Thyroid gland (tissue), 4 donors: ENCODE measurements at regions not wholly inside any gene's neighbourhood (a gene's known extent, or its start where the extent isn't known, plus 50 kb on each side); places are given as distances from the start of the nearest gene placed in this dataset.

Experiments used
- POLR2A ChIP-seq, 2 donors: fragments of 450-650 bp; IDR thresholded peaks; one replicate each; pipeline ENCODE4 v1.6.1; 2017; ENCODE audit warnings: antibody characterized with exemption in 2 of 2, mild to moderate bottlenecking in 2 of 2, moderate library complexity in 1 of 2
- TF ChIP-seq, protein P1 (sequence below), 6 experiments: fragments of 200-600 bp in 3 of 6; fragments of 450-650 bp in 3 of 6; sonication (generic) in 3 of 6; IDR thresholded peaks; one replicate each; pipeline ENCODE4 v1.5.1; 2016 to 2019; ENCODE audit warnings: antibody characterized with exemption in 6 of 6, mild to moderate bottlenecking in 2 of 6, inconsistent platforms in 1 of 6, moderate library complexity in 1 of 6

DNA sequence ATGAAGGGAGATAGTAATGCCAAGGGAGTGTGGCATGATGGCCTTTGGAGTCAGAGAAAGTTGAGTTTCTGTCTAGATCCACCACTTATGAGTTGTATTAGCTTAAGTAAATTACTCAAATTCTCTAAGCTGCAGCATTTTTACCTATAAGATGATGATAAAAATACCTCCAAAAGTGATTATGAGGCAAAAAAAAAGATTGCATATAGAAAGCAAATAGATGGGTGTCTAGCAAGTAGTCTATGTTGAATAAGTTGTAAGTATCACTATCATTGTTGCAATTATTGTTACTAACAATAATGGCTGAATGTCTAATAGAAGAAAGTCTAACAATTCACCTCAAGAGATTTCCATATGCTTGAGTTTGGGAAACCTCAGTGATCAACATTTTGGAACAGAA is 959.2 kb upstream of the GJE1 start:
- TF ChIP-seq, protein P1, sequence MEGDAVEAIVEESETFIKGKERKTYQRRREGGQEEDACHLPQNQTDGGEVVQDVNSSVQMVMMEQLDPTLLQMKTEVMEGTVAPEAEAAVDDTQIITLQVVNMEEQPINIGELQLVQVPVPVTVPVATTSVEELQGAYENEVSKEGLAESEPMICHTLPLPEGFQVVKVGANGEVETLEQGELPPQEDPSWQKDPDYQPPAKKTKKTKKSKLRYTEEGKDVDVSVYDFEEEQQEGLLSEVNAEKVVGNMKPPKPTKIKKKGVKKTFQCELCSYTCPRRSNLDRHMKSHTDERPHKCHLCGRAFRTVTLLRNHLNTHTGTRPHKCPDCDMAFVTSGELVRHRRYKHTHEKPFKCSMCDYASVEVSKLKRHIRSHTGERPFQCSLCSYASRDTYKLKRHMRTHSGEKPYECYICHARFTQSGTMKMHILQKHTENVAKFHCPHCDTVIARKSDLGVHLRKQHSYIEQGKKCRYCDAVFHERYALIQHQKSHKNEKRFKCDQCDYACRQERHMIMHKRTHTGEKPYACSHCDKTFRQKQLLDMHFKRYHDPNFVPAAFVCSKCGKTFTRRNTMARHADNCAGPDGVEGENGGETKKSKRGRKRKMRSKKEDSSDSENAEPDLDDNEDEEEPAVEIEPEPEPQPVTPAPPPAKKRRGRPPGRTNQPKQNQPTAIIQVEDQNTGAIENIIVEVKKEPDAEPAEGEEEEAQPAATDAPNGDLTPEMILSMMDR (IDR thresholded peaks at IDR 0.05): no peak
- no peak for TF ChIP-seq POLR2A (IDR thresholded peaks at IDR 0.05)
